ENCODE measurements at regions not wholly inside any gene's neighbourhood (a gene's known extent, or its start where the extent isn't known, plus 50 kb on each side); places are given as distances from the start of the nearest gene placed in this dataset.

DNA sequence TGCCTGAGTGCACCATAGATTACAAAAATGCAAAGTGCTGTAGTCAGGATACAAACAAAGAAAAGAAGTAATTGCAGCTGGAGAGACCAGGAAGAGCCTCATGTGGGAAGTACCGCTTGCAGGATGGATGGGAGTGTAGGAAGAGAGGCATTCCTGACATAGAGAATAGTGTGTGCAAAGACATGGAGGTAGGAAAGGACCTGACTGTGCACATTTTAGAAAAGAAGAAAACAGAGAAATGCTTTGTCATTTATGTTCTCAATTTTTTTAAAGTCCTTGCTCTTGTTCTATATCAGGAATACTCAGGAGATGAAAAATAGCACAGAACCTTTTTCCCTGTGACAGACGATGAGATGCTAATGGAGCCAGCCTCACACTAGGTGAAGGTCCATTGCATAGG, 358.7 kb upstream of the TMPO start:
- TF ChIP-seq, protein P1, sequence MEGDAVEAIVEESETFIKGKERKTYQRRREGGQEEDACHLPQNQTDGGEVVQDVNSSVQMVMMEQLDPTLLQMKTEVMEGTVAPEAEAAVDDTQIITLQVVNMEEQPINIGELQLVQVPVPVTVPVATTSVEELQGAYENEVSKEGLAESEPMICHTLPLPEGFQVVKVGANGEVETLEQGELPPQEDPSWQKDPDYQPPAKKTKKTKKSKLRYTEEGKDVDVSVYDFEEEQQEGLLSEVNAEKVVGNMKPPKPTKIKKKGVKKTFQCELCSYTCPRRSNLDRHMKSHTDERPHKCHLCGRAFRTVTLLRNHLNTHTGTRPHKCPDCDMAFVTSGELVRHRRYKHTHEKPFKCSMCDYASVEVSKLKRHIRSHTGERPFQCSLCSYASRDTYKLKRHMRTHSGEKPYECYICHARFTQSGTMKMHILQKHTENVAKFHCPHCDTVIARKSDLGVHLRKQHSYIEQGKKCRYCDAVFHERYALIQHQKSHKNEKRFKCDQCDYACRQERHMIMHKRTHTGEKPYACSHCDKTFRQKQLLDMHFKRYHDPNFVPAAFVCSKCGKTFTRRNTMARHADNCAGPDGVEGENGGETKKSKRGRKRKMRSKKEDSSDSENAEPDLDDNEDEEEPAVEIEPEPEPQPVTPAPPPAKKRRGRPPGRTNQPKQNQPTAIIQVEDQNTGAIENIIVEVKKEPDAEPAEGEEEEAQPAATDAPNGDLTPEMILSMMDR (IDR thresholded peaks at IDR 0.05; ENCODE audit: low read depth, low read length) = no peak
- TF ChIP-seq EZH2phosphoT487 (IDR thresholded peaks at IDR 0.05; ENCODE audit: low read depth) = no peak

Measured in OCI-LY3 (cell line).